A549 (cell line): ENCODE measurements at regions not wholly inside any gene's neighbourhood (a gene's known extent, or its start where the extent isn't known, plus 50 kb on each side); places are given as distances from the start of the nearest gene placed in this dataset.

Source experiments
- ATAC-seq, 2 experiments: fragments of 200-7000 bp in 1 of 2; fragments of >200 bp in 1 of 2; cut with Nextera tagmentation in 1 of 2; cut with Tn5 transposase in 1 of 2; 3 replicates each; pipeline versions ENCODE4 v1.8.0 to v1.9.1; 2018 to 2020; ENCODE audit warnings: mild to moderate bottlenecking in 1 of 2, moderate library complexity in 1 of 2
- CTCF ChIA-PET: fragments of 300-600 bp; sonication (Branson Sonifier 250); formaldehyde crosslinking; extraction: SDS; loops from one replicate; lab custom pipeline; 2021; ENCODE audit warnings: antibody characterized with exemption, inconsistent platforms; lab: Yijun Ruan, JAX
- POLR2A ChIA-PET: fragments of 350-600 bp; formaldehyde crosslinking; extraction: SDS; loops from one replicate; lab custom pipeline; 2021; ENCODE audit warnings: antibody characterized with exemption, inconsistent platforms; lab: Yijun Ruan, JAX
- DNase-seq, 2 experiments: peaks; one replicate each; pipeline versions ENCODE4 v3.0.0 to v3.0.0-alpha.2; 2011 to 2016; ENCODE audit warnings: low read depth in 1 of 2, low spot score in 1 of 2
- FAIRE-seq: peaks from 2 replicates; lab custom pipeline; 2011; peaks lifted over from hg19 to GRCh38; lab: Jason Lieb, UNC
- H3K27ac ChIP-seq, 2 experiments: fragments of >200 bp; sonication (Bioruptor Twin); formaldehyde crosslinking; 3 replicates each; pipeline ENCODE4 v1.5.1; 2016 to 2017
- H3K4me1 ChIP-seq: fragments of >200 bp; sonication (Bioruptor Twin); formaldehyde crosslinking; 3 replicates; pipeline ENCODE4 v1.6.1; 2016
- H3K4me2 ChIP-seq: fragments of >200 bp; sonication (Bioruptor Twin); formaldehyde crosslinking; 3 replicates; pipeline ENCODE4 v1.6.1; 2016
- H3K4me3 ChIP-seq: fragments of >200 bp; sonication (Bioruptor Twin); formaldehyde crosslinking; 3 replicates; pipeline ENCODE4 v1.5.1; 2016
- H3K9me3 ChIP-seq: fragments of >200 bp; sonication (Bioruptor Twin); formaldehyde crosslinking; 3 replicates; pipeline ENCODE4 v1.6.1; 2016
- BHLHE40 ChIP-seq: IDR thresholded peaks from 2 replicates; pipeline ENCODE4 v1.6.1; 2012; ENCODE audit warnings: low read depth, low read length, inconsistent platforms
- CEBPB ChIP-seq, 2 experiments: fragments of >200 bp in 1 of 2; sonication (Bioruptor Twin) in 1 of 2; formaldehyde crosslinking in 1 of 2; IDR thresholded peaks; 2 replicates each; pipeline ENCODE4 v1.6.1; 2012 to 2016
- CHD2 ChIP-seq: fragments of 150-350 bp; IDR thresholded peaks from 2 replicates; pipeline ENCODE4 v1.6.1; 2014; ENCODE audit warnings: low read length; ENCODE audit not compliant: partially characterized antibody
- EP300 ChIP-seq, 2 experiments: fragments of >200 bp; sonication (Bioruptor Twin); formaldehyde crosslinking; IDR thresholded peaks; 2 replicates in 1 of 2; 3 replicates in 1 of 2; pipeline ENCODE4 v1.6.1; 2016 to 2017
- FOSB ChIP-seq: fragments of 250-450 bp; sonication (Bioruptor Pico); IDR thresholded peaks from 2 replicates; pipeline ENCODE4 v1.5.0; 2020; ENCODE audit warnings: mild to moderate bottlenecking, moderate library complexity
- FOSL2 ChIP-seq, 2 experiments: fragments of 450-650 bp in 1 of 2; fragments of >200 bp in 1 of 2; sonication (Bioruptor Twin) in 1 of 2; formaldehyde crosslinking; IDR thresholded peaks; 2 replicates each; pipeline versions ENCODE4 v1.5.0 to v1.6.1; 2016 to 2020; ENCODE audit warnings: mild to moderate bottlenecking in 1 of 2, moderate library complexity in 1 of 2
- FOXS1 ChIP-seq: fragments of 250-450 bp; sonication (Bioruptor Pico); IDR thresholded peaks from 2 replicates; pipeline ENCODE4 v1.5.0; 2020; ENCODE audit warnings: mild to moderate bottlenecking, moderate library complexity
- HES2 ChIP-seq: fragments of >200 bp; sonication (Bioruptor Twin); formaldehyde crosslinking; IDR thresholded peaks from 2 replicates; pipeline ENCODE4 v1.6.1; 2016
- HEYL ChIP-seq: fragments of 250-450 bp; sonication (Bioruptor Pico); IDR thresholded peaks from 2 replicates; pipeline ENCODE4 v1.8.0; 2021; ENCODE audit warnings: mild to moderate bottlenecking, moderate library complexity
- HOXA7 ChIP-seq: fragments of 250-450 bp; sonication (Bioruptor Pico); IDR thresholded peaks from 2 replicates; pipeline ENCODE4 v1.5.0; 2020; ENCODE audit warnings: mild to moderate bottlenecking, moderate library complexity
- HOXB13 ChIP-seq: fragments of 250-450 bp; sonication (Bioruptor Pico); IDR thresholded peaks from 2 replicates; pipeline ENCODE4 v1.5.0; 2020; ENCODE audit warnings: low read depth, mild to moderate bottlenecking, moderate library complexity
- HOXB5 ChIP-seq: fragments of 250-450 bp; sonication (Bioruptor Pico); IDR thresholded peaks from 2 replicates; pipeline ENCODE4 v1.5.0; 2020; ENCODE audit warnings: mild to moderate bottlenecking, moderate library complexity
- KDM1A ChIP-seq: fragments of 200-600 bp; sonication (generic); IDR thresholded peaks from 2 replicates; pipeline ENCODE4 v1.6.1; 2016; ENCODE audit warnings: low read depth, mild to moderate bottlenecking
- KDM5A ChIP-seq: fragments of 200-600 bp; sonication (generic); IDR thresholded peaks from 2 replicates; pipeline ENCODE4 v1.6.1; 2016; ENCODE audit warnings: antibody characterized with exemption, mild to moderate bottlenecking
- MAFK ChIP-seq: fragments of 450-650 bp; IDR thresholded peaks from 2 replicates; pipeline ENCODE4 v1.6.1; 2014; ENCODE audit not compliant: partially characterized antibody
- NR3C1 ChIP-seq: fragments of >200 bp; sonication (Bioruptor Twin); formaldehyde crosslinking; IDR thresholded peaks from 3 replicates; pipeline ENCODE4 v1.6.1; 2017
- PBX3 ChIP-seq: IDR thresholded peaks from 2 replicates; pipeline ENCODE4 v1.6.1; 2012
- REST ChIP-seq: fragments of 200-600 bp; sonication (generic); IDR thresholded peaks from 2 replicates; pipeline ENCODE4 v1.6.1; 2016; ENCODE audit warnings: antibody characterized with exemption, mild to moderate bottlenecking, moderate library complexity
- RFX5 ChIP-seq: fragments of 450-650 bp; IDR thresholded peaks from 2 replicates; pipeline ENCODE4 v1.7.1; 2014; ENCODE audit warnings: antibody characterized with exemption, mild to moderate bottlenecking, moderate library complexity
- RNF2 ChIP-seq: fragments of 200-600 bp; sonication (generic); IDR thresholded peaks from 2 replicates; pipeline ENCODE4 v1.6.1; 2016; ENCODE audit warnings: low read depth, mild to moderate bottlenecking, antibody characterized with exemption, moderate library complexity, borderline replicate concordance
- SMC3 ChIP-seq: fragments of >200 bp; sonication (Bioruptor Twin); formaldehyde crosslinking; IDR thresholded peaks from 3 replicates; pipeline ENCODE4 v1.6.1; 2018; ENCODE audit warnings: inconsistent platforms
- SREBF2 ChIP-seq: fragments of 450-650 bp; IDR thresholded peaks from 2 replicates; pipeline ENCODE4 v1.6.1; 2014; ENCODE audit warnings: mild to moderate bottlenecking, moderate library complexity
- TFCP2L1 ChIP-seq: fragments of 250-450 bp; sonication (Bioruptor Pico); IDR thresholded peaks from 2 replicates; pipeline ENCODE4 v1.5.0; 2021; ENCODE audit warnings: mild to moderate bottlenecking
- TP53 ChIP-seq: fragments of 250-450 bp; sonication (Bioruptor Pico); IDR thresholded peaks from 2 replicates; pipeline ENCODE4 v1.5.0; 2021; ENCODE audit warnings: mild to moderate bottlenecking, moderate library complexity
- ZC3H11A ChIP-seq: fragments of 450-650 bp; IDR thresholded peaks from 2 replicates; pipeline ENCODE4 v1.6.1; 2014; ENCODE audit warnings: antibody characterized with exemption, mild to moderate bottlenecking
- WGBS: methylation state at CpG from one replicate; pipeline ENCODE4 v1.1.6; 2017; ENCODE audit errors: missing lambda C conversion rate; 5-methylcytosine and 5-hydroxymethylcytosine counted together
- TF ChIP-seq, protein P1 (sequence below): fragments of >200 bp; sonication (Bioruptor Twin); formaldehyde crosslinking; IDR thresholded peaks from 3 replicates; pipeline ENCODE4 v1.6.1; 2016
- TF ChIP-seq, protein P2 (sequence below): IDR thresholded peaks from 2 replicates; pipeline ENCODE4 v1.6.1; 2012; ENCODE audit warnings: low read depth, borderline replicate concordance

GRCh38 chr6:159331451-159331850 lies 162.3 kb downstream of the FNDC1 start:
- CTCF ChIA-PET: no interaction called here
- Histone ChIP-seq H3K4me1 (no peaks in the 10 kb centered on the region), H3K4me2 (no peak overlapping the region), H3K9me3 (no peaks in the 10 kb centered on the region)
- DNase-seq (no peak), ATAC-seq (no peak), FAIRE-seq (no peak)
- TF ChIP-seq, protein P1, sequence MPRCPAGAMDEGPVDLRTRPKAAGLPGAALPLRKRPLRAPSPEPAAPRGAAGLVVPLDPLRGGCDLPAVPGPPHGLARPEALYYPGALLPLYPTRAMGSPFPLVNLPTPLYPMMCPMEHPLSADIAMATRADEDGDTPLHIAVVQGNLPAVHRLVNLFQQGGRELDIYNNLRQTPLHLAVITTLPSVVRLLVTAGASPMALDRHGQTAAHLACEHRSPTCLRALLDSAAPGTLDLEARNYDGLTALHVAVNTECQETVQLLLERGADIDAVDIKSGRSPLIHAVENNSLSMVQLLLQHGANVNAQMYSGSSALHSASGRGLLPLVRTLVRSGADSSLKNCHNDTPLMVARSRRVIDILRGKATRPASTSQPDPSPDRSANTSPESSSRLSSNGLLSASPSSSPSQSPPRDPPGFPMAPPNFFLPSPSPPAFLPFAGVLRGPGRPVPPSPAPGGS: no peak
- TF ChIP-seq SREBF2 (no peak), HES2 (no peak), TP53 (CRISPR knock-in tag) (no peak), FOSB (CRISPR knock-in tag) (no peak), EP300 (IDR thresholded peaks at IDR 0.05) (no peak), MAFK (no peak), KDM1A (no peak), FOXS1 (CRISPR knock-in tag) (no peak), CHD2 (no peak), RNF2 (no peak)
- TF ChIP-seq, protein P2, sequence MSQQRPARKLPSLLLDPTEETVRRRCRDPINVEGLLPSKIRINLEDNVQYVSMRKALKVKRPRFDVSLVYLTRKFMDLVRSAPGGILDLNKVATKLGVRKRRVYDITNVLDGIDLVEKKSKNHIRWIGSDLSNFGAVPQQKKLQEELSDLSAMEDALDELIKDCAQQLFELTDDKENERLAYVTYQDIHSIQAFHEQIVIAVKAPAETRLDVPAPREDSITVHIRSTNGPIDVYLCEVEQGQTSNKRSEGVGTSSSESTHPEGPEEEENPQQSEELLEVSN: no peak
- TF ChIP-seq, all 56 proteins: peak for 0
- POLR2A ChIA-PET: no interaction called here
- Histone ChIP-seq H3K4me3 (no peak overlapping the region), H3K27ac (no peak overlapping the region)
- WGBS: 20% methylated on average over 2 of the region's 2 CpGs

- Histone ChIP-seq H3K4me2 (no peak overlapping the region), H3K27ac (no peak overlapping the region), H3K9me3 (no peaks in the 10 kb centered on the region), H3K4me1 (no peaks in the 10 kb centered on the region), H3K4me3 (no peak overlapping the region)
- TF ChIP-seq RFX5 (no peak), HES2 (no peak), HOXB5 (no peak), HEYL (no peak), BHLHE40 (no peak), KDM5A (no peak), FOSL2 (IDR thresholded peaks at IDR 0.05) (no peak), FOSL2 (CRISPR knock-in tag; IDR thresholded peaks at IDR 0.05) (no peak), TFCP2L1 (no peak), HOXB13 (no peak), PBX3 (no peak), SMC3 (no peak), MAFK (no peak), HOXA7 (no peak), CEBPB (IDR thresholded peaks at IDR 0.05) (no peak), REST (no peak), NR3C1 (no peak), KDM1A (no peak), ZC3H11A (no peak), SREBF2 (no peak)
- DNase-seq (no peak), ATAC-seq (no peak), FAIRE-seq (no peak)
- ChIA-PET CTCF (interaction anchor here (1.0 kb wide), 1 partner anchor 326 kb away, joined by 4 read pairs; no protein-coding TSS in a partner anchor), POLR2A (no interaction called here)
- 5% methylated on average over 2 of the region's 4 CpGs for WGBS
These were observed 159.9 kb downstream of the FNDC1 start for GRCh38 chr6:159329081-159329480.
